ENCODE measurements at regions not wholly inside any gene's neighbourhood (a gene's known extent, or its start where the extent isn't known, plus 50 kb on each side); places are given as distances from the start of the nearest gene placed in this dataset.

DNA sequence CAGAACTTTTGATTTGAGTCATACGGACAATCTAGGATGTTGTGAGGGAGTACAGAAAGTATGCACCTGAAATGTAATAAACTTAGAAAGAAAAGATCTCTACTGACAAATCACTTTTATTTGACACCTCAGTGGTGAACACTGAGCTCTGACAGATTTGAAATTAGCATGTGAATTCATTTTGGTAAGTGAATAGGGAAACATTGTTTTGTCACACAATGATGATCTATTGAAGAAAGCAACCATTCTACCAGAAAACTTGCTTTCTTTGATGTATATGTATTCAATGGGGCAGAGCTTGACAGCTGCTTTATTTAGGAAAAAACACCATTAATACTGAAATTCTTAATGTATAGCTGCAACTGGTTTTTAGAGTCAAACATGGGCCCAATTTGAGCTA, 500.5 kb downstream of the CCDC85A start:
- Mint-ChIP-seq H3K4me1 (peaks cover 27% of the 10 kb centered on the region), H3K4me3 (no peak overlapping the region), H3K27ac (no peak overlapping the region), H3K36me3 (no peaks in the 10 kb centered on the region), H3K27me3 (ENCODE audit: low read depth) (no peaks in the 10 kb centered on the region), H3K9me3 (no peaks in the 10 kb centered on the region)
- TF ChIP-seq, protein P1, sequence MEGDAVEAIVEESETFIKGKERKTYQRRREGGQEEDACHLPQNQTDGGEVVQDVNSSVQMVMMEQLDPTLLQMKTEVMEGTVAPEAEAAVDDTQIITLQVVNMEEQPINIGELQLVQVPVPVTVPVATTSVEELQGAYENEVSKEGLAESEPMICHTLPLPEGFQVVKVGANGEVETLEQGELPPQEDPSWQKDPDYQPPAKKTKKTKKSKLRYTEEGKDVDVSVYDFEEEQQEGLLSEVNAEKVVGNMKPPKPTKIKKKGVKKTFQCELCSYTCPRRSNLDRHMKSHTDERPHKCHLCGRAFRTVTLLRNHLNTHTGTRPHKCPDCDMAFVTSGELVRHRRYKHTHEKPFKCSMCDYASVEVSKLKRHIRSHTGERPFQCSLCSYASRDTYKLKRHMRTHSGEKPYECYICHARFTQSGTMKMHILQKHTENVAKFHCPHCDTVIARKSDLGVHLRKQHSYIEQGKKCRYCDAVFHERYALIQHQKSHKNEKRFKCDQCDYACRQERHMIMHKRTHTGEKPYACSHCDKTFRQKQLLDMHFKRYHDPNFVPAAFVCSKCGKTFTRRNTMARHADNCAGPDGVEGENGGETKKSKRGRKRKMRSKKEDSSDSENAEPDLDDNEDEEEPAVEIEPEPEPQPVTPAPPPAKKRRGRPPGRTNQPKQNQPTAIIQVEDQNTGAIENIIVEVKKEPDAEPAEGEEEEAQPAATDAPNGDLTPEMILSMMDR (IDR thresholded peaks at IDR 0.05; ENCODE audit: unreplicated experiment), result no peak
- no peak for DNase-seq (ENCODE audit: low spot score in 2 of 2, unreplicated experiment in 2 of 2)

DNA sequence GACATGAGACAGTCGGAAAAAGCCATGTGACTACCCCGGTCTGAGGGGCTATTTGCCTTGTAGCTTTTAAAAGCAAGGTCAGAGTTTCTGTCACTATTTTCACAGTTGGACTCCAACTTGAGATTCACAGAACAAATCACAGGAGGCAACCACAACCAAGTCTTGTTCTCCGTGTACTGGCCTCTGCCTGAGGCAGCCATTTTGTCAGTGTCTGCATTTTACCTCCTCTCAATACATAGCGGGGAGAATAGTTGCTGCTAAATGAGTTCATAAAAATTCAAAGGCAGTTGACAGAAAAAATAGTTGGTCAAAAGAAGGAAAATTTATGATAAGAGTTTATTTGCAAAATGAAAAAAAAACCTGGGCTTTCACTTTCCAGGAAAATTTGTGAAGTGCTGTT, 501.4 kb downstream of the CCDC85A start:
- DNase-seq (ENCODE audit: low spot score in 2 of 2, unreplicated experiment in 2 of 2), result no peak
- TF ChIP-seq, protein P1 (IDR thresholded peaks at IDR 0.05; ENCODE audit: unreplicated experiment), result no peak
- Mint-ChIP-seq H3K36me3 (no peaks in the 10 kb centered on the region), H3K27me3 (ENCODE audit: low read depth) (no peaks in the 10 kb centered on the region), H3K27ac (no peak overlapping the region), H3K4me3 (no peak overlapping the region), H3K9me3 (no peaks in the 10 kb centered on the region), H3K4me1 (peaks cover 22% of the 10 kb centered on the region)

DNA sequence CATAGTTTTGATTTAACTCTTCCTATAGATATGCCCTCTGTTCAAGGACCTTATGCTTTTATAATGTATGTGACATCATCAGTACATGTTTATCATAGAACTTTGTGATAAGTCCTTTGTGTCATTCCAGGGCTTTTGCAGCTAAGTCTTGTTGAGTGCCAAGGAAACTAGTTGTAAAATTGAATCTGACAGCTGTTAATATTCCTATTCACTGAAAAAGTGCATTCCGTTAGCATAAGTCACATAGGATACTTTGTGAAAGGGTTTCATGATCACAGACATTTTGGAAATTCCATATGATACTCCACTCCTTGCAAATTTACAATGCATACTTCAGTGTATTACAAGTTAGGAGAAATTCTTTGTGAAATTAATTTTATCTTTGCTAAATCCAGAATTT, 503.4 kb downstream of the CCDC85A start:
- H3K4me3 Mint-ChIP-seq, result no peak overlapping the region
- no peak for DNase-seq (ENCODE audit: low spot score in 2 of 2, unreplicated experiment in 2 of 2)
- peaks cover 4% of the 10 kb centered on the region for H3K4me1 Mint-ChIP-seq
- no peaks in the 10 kb centered on the region for H3K27me3 Mint-ChIP-seq (ENCODE audit: low read depth)
- TF ChIP-seq, protein P1 (IDR thresholded peaks at IDR 0.05; ENCODE audit: unreplicated experiment), result no peak
- H3K9me3 Mint-ChIP-seq, result peaks cover 8% of the 10 kb centered on the region
- no peak overlapping the region for H3K27ac Mint-ChIP-seq
- no peaks in the 10 kb centered on the region for H3K36me3 Mint-ChIP-seq

DNA sequence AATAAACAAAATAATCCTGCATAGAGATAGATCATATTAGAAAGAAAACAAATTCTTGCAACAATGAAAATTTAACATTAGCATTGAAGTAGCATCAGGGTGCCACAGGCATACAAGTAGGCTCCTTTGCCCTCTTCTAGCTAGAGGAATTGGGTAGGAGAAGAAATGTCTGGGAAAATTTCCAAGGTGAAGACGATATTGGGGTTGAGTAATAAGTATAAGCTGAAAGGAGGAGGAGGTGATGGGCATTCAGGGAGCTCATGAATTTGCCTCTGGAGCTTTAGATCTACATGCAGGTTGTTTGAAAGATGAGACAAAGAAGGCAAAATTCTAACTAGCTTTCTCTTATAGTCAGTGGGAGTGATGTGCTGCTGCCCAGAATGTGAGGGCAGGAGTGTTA, 504.9 kb downstream of the CCDC85A start:
- Mint-ChIP-seq H3K36me3 (no peaks in the 10 kb centered on the region), H3K27me3 (ENCODE audit: low read depth) (no peaks in the 10 kb centered on the region), H3K27ac (no peak overlapping the region), H3K9me3 (peaks cover 13% of the 10 kb centered on the region), H3K4me3 (no peak overlapping the region), H3K4me1 (peaks cover 2% of the 10 kb centered on the region)
- TF ChIP-seq, protein P1 (IDR thresholded peaks at IDR 0.05; ENCODE audit: unreplicated experiment), result no peak
- DNase-seq (ENCODE audit: low spot score in 2 of 2, unreplicated experiment in 2 of 2), result no peak

DNA sequence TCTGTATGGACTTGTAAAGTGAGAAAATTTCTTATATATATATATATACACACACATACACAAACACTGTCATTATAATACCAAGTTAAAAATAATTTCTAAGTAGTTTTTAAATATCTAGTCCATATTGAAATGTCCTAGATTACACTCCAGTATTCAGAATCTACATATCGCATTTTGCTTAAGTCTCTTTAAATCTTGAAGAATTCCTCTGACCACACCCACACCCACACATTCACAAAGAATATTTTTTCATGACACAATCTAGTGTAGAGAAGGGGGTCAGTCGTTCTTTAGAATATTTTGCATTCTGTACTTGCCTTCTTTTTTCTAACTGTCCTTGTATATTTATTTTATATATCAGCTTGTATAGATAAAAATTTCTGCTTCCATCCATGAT, 509.7 kb downstream of the CCDC85A start:
- H3K4me3 Mint-ChIP-seq, result no peak overlapping the region
- no peak overlapping the region for H3K27ac Mint-ChIP-seq
- no peaks in the 10 kb centered on the region for H3K27me3 Mint-ChIP-seq (ENCODE audit: low read depth)
- H3K4me1 Mint-ChIP-seq, result no peaks in the 10 kb centered on the region
- DNase-seq (ENCODE audit: low spot score in 2 of 2, unreplicated experiment in 2 of 2), result no peak
- H3K9me3 Mint-ChIP-seq, result peaks cover 18% of the 10 kb centered on the region
- TF ChIP-seq, protein P1 (IDR thresholded peaks at IDR 0.05; ENCODE audit: unreplicated experiment), result no peak
- H3K36me3 Mint-ChIP-seq, result no peaks in the 10 kb centered on the region

DNA sequence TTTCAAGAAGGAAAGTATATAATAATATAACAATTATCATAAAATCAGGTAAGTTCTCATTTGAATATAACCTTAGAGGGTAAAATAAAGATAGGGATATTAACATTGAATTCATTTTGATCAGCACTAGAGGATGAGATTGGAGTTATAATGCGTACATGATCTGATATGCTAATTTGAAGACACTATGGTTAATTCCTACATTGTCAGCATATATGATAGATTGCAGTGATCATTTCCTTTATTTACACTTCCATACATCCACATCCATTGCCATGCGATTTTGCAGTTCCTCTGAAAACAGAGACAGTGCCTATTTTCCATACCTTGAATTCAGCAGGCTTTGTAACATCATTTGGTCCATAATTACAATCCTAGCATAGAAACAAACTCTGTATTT, 519.2 kb downstream of the CCDC85A start:
- TF ChIP-seq, protein P1 (IDR thresholded peaks at IDR 0.05; ENCODE audit: unreplicated experiment), result no peak
- H3K4me3 Mint-ChIP-seq, result no peak overlapping the region
- no peaks in the 10 kb centered on the region for H3K27me3 Mint-ChIP-seq (ENCODE audit: low read depth)
- H3K9me3 Mint-ChIP-seq, result peaks cover 24% of the 10 kb centered on the region
- no peaks in the 10 kb centered on the region for H3K4me1 Mint-ChIP-seq
- peaks cover 7% of the 10 kb centered on the region for H3K36me3 Mint-ChIP-seq
- no peak for DNase-seq (ENCODE audit: low spot score in 2 of 2, unreplicated experiment in 2 of 2)
- no peak overlapping the region for H3K27ac Mint-ChIP-seq
